NCI-H2081 (cell line): ENCODE measurements at regions not wholly inside any gene's neighbourhood (a gene's known extent, or its start where the extent isn't known, plus 50 kb on each side); places are given as distances from the start of the nearest gene placed in this dataset.

Experiments
- DNase-seq, 2 experiments: peaks; one replicate each; lab custom pipeline; 2025; lab: John Stamatoyannopoulos, UW

DNA sequence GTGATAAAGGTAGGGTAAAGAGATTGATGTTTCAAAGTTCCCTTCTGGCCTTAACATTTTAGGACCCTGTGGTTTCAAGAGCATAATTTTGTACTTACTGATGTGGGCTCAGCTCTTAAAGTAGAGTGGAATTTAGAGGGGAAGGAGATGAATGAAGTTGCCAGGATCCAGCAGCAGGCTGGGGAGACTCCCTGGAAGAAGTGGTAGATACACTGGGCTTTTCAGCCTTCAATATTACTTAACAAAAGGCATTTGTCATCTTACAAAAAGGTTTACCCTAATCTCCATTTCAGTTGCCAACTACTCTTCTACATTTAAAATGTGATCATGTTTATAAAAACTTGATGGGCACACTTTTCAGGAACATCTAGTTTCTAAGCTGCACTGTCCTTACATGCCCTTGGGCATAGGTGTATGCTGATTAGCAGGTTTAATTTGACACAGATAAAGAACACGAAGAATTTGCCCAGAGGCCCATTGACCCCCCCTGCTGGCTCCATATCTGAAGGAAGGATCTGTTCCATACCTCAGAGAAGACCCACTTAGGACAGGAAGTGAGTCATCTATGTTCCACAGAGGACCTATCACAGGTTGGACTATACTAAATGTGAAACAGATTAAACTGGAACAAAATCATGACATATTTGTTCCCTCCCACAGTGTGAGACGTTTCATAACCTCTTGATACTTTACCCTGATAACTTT is 93.0 kb upstream of the LPP start:
- DNase-seq, result peak in 1 of 2 experiments; percentile 23

DNA sequence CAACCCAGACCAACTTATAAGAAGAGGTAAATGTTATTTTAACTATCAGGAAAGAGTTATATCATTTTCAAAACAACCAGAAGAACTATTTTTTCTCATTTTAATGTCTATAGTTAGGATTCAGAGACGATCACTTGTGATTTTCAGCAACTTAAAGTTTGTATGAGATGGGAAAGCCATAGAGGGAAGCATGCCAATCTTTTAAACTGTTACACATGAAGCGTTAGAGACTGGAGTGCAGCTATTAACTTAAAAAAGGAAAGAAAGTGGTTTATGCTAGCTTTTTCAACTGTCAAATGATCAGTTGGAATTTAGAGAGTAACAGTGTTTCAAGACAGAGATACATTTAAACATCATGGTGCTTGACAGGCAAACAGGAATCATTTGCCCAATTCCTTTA is 91.7 kb upstream of the LPP start:
- DNase-seq, result no peak

- DNase-seq, result no peak
These were observed 89.0 kb upstream of the LPP start for GRCh38 chr3:188064831-188065493.

DNA sequence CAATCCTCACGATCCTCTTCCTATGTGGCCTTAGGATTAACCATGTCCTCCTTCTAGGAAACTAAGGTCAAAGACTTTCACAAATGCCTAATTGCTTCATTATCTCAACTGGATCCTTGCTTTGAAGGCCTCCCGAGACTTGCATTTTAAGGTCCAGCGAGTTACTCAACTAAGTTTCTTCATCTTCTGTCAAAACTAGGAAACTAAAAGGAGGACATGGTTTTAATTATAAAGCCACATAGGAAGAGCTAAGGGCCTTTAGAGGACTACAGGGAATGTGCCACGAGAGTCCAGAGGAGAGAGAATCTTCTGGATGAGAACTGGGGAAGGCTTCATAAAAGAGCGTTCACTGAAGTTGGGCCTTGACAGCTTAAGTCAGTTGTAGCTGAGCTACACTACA is 87.8 kb upstream of the LPP start:
- no peak for DNase-seq

GRCh38 chr3:188067932-188068331 is 86.0 kb upstream of the LPP start:
- DNase-seq, result no peak

- no peak for DNase-seq
These were observed 85.6 kb upstream of the LPP start for GRCh38 chr3:188068342-188068741.

- no peak for DNase-seq
These were observed 82.3 kb upstream of the LPP start for GRCh38 chr3:188071636-188072035.

DNA sequence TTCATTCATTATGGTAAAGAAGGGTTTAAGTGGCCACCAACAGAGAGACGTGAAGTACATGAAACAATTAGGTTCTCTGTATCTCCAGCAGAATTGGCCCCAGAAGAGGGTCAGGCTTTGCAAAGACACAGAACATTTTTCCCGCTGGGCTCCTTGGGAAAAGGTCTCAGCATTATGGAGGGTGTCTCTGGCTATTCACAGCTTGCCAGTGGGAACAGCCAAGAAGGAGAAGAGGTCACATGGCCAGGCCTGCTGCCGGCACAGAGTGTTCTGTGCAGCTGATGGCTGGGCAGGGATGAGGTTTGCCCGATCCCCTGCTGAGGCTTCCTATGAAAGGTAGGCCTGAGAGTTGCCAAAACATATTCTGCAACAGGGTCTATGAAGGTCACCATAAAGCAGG is 77.8 kb upstream of the LPP start:
- no peak for DNase-seq

- DNase-seq, result no peak
These were observed 76.7 kb upstream of the LPP start for GRCh38 chr3:188077160-188077799.

DNA sequence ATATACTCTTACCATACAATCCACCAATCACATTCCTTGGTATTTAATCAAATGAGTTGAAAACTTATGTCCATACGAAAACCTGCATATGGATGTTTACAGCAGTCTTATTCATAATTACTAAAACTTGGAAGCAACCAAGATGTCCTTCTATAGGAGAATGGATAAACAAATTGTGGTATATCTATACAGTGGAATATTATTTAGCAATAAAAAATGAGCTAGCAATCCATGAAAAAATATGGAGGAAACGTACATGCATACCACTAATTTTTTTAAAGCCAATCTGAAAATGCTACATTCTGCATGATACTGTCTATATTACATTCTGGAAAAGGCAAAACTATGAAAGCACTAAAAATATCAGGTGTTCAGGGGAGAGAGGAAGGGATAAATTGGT is 73.9 kb upstream of the LPP start:
- DNase-seq, result no peak

DNA sequence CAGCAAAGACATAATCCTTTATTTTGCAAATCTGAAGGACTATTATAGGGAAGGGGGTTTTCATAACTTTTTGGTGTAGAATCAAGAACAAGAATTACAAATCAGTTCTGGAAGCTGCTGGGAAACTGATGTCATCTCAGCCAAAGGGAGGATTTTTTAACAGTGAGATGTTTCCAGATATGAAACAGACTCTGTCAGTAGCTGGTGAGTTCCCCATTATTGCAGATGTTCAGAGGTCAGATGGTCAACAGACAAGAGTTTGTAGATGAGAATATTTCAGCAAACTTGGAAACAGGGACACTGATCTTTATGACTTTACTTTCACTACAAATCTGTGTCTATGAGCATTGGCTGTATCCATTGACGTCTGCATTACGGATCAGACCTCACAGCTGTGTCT is 71.9 kb upstream of the LPP start:
- no peak for DNase-seq

- DNase-seq, result no peak
These were observed 71.5 kb upstream of the LPP start for GRCh38 chr3:188082450-188082849.

DNA sequence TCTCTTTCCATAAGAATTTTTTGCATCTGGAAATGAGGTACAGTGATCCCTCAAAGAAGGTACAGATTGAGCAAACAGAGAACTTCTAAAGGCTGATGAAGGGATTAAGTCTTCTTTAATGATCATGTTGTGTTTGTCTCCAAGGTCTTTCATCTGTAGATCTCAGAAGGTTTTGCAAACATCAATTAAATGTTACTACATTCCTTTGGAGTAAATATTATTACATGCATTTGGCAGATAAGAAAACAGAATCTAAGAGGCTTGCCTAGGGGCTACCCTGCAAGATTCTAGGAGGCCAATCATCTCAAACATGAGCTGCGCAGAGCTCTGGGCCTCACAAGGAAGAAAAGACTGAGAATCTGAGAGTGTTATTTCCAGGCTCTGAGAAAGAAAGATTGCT is 70.9 kb upstream of the LPP start:
- no peak for DNase-seq

- no peak for DNase-seq
These were observed 69.0 kb upstream of the LPP start for GRCh38 chr3:188084752-188085583.

- no peak for DNase-seq
These were observed 68.1 kb upstream of the LPP start for GRCh38 chr3:188085584-188086560.

GRCh38 chr3:188088948-188089685 is 64.8 kb upstream of the LPP start:
- DNase-seq, result no peak

- DNase-seq, result peak; percentile 35 to 68
These were observed 63.2 kb upstream of the LPP start for GRCh38 chr3:188090620-188091309.

DNA sequence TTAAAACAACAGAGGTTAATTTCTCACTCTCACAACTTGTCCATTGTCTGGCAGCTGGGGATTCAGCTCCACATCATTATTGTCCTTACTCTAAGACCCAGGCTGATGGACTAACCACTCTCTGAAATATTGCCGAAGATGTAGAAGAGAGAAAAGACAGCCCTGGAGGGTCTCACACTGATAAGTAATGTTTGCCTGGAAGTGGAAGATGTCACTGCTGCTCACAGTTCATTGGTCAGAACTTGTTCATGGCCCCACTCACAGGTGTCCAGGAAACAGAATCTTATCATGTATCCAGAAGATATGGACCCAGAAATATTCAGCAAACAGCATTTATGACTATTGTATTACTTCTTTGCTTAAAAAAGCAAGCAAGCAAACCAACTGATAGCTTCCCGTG is 62.2 kb upstream of the LPP start:
- no peak for DNase-seq

- DNase-seq, result no peak
These were observed 61.3 kb upstream of the LPP start for GRCh38 chr3:188092648-188093047.

DNA sequence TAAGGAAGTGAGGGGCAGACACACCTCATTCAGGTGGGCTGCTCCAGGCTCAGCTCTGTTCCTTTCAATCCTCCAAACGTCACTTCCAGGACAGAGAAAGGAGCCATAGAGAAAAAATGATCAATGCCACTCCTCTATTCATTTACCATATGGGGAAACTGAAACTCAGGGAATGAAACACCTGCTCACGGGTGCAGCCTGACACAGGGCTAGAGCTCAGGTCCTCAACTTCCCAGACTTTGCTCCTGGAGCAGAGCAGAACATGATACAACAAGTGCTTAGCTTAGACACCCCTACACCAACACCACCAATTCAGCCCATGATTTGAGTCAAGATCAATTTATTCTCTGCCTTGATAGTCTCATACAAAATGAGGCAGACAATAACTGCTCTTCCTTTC is 58.5 kb upstream of the LPP start:
- DNase-seq, result no peak
